NCI-H226 (cell line): ENCODE measurements at regions not wholly inside any gene's neighbourhood (a gene's known extent, or its start where the extent isn't known, plus 50 kb on each side); places are given as distances from the start of the nearest gene placed in this dataset.

ENCODE experiments used
- DNase-seq: peaks from one replicate; pipeline ENCODE4 v3.0.0-alpha.2; 2015

DNA sequence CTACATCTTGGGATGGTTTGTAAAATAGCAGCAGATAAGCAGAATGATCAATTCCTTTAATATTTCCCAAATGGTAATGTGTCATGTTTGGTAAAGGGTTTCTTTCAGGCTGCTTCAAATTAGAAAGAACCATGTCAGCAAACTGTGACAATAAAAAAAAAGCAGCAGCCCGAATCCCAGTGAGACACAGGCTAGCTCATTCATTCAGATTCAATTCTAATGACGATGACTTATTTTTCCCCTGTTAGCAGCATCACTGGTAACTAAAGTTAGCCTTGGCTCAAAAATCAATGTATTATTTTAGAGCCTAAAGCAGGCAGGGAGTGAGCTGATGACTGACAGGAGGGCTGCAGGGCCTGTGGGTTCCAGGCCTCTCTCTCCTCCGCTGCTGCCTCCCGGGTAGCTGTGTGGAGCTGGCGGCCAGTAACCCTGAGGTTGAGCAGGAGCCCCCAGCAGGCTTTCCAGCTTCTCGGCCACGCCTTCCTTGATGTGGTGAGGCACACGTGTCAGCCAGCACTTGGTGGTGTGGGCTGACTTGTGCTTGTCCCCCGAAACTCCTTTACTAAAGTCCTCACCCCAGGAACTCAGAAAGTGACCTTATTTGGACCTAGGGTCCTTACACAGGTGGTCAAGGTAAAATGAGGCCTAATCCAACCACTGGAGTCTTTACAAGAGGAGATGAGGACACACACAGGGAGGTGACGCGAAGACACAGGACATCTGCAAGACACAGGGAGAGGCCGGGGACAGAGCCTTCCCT is 120.5 kb upstream of the HS6ST1 start:
- no peak for DNase-seq

DNA sequence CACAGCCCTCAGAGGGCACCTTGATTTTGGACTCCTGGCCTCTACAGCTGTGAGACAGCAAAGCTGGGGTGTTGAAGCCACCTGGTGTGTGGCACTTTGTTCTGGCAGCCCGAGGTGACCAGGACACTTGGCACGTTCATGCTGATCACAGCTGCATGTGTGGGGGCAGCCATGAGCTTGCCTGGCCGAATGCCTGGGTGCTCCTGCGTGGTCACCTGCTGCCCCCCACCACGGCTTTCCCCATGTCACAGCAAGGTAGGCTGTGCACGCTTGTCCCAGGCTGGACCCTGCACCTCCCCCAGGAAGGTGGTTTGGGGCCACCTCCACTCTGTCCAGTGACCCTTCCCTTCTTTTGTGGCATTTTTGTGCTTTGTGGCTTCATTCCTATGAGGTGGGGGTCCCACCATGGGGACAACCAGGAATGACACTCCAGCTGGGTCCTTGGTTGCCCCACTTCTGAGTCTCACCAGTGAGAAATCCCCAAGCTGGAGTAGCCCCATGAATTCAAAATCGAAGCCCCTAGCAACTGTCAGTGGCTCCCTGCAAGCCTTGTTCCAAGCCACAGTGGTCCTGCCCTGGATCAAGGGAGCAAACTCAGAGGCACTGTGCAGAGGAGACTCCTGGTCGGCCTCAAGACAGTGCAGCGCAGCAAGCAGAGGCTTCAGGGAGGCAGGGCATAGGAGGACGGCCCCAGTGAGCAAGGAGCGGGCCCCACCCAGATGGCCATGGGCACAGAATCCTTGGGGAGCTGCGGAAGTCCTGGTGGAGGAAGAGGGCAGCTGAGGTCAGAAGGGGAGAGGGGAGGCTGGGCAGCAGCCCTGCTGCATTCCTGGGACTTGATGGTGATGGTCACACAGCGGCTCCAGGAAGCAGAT is 121.4 kb upstream of the HS6ST1 start:
- DNase-seq, result no peak

DNA sequence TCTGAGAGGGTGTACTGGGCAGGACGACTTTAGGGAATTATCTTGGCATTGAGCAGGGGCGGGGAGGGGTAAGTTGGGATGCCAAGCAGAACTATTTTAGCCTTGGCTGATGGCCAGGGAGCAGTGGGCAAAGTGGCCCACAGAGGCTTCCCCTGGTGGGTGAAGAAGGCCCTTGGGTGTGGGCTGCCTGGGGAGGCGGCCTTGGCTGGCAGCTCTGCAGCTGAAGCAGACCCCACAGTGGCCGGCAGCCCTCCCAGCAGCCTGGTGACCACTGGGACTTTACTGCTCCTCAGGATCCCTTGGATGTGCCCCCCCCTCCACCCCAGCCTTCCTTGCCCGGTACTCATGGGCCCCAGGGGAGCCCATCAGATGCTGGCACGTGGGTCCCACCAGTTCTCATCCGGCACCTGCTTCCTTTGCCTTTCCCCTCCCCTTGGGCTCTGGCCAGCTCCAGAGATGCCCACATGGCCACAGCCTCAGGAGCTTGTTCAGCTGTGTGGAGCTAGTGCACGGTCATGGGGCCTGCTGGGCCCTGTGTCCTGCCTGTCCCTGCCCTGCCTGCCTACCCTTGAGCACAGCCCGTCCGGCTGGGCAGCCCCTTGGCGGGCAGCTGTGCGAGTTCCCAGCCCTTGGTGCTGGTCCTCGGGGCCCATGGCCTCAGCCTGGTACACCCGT is 122.1 kb upstream of the HS6ST1 start:
- no peak for DNase-seq

DNA sequence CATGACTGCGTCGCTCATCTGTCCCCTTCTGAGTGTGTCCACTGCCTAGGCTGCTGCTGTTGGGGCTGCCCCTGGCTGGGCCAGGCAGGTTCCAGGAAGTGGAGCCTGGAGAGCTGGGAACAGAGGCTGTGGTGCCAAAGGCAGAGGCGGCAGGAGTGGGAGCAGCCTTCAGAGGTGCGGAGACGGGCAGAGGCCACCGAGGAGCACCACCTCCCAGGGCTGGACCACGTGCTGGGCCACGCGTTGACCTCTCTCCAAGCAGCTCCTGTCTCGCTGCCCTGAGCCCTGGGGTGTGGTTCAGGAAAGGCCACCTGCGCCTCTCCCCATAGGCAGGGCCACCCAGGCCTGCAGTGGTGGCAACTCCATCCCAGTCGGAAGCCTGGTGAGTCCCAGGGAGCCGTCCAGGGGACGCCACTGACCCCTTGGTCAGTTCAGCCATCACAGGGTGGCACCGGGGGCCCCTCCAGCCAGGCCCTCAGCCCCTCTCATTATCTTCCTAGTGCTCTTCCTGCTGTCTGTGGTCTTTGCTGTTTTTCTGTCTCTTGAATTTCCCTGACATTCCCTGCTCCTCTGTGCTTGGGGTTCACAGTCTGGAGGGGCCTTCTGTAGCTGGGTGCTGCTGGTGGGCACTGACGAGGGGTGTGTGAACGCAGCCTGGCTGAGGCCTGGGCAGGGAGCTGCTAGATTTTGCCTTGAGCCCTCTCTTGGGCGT is 122.8 kb upstream of the HS6ST1 start:
- DNase-seq, result no peak

DNA sequence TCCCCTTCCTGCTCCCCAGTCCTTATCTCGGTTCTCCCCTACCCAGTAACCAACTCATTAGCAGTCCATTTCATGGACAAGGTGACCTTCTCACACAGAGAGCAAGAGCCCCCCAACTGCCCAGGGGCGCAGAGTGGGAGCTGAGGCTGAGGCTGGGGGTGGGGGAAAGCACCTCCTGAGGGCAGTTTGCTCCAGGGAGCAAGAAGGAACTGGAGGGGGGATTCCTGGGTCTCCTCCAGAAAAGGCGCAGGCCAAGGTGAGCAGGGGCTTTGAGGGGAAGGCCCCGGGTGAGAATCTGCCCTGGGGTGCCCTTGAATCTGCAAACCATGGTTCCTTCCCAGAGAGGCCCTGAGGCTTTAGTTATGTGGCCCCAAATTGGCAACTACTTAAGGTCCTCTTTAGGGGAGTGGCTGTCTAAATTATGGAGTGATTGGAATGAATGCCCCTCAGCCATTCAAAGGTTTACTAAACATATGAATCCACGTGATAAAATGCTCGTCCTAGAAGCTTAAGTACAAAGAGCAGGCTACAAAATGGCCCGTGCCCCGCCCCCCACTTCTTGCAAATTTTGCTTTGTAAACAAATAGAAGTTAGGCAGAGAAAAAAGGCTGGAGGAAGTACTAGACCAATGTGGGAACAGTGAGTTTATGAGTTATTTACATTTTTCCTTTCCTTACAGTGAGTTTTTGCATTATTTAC is 123.5 kb upstream of the HS6ST1 start:
- no peak for DNase-seq

DNA sequence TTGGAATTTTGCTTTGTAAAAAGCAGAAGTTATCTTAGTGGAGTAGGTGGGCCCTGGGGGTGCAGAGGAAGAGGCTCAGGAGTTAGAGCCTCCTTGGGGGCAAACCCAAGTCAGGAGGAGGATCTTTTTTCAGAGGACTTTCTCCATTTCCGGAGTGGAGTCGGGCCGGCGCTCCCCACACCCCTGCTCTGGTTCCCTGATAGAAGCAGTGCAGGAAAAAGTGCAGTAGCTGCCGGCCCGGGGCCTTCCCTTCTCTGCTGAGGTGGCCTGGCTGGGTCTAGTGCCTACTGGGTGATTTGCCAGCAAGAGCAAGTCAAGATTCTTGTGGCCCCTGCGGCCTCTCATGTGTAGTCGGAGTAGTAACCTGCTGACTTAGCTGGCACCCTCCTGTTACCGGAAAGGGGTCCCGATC is 124.2 kb upstream of the HS6ST1 start:
- DNase-seq, result no peak

DNA sequence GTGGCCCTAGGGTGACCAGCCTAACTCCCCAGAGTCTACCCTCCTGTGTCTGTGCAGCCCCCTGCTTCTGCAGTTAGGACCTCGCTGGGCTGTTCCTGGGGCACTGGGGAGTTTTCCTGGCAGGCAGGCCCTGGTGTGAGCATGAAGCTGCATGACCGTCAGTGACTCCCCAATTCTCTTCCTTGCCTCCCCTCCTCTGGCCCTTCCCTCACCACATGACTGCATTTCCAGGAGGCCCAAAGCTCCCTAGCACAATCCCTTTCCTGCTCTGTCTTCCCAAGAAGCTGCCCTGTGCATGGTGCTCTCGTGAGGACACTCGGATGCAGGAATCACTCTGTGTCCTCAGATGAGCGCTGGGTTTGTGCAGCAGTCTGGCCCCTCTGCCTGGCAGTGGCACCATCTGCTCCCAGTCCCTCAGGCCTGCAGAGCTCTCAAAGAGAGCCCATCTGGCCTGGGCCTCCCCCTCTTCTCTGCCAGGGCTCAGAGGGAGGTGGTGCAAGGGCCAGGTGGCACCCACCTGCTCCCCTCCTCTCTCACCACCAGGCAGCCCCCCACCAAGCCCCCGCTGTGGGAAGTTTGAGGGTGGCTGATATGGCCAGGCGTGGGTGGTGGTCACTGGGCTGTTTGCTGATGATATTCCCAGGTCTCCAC is 125.6 kb upstream of the HS6ST1 start:
- no peak for DNase-seq

DNA sequence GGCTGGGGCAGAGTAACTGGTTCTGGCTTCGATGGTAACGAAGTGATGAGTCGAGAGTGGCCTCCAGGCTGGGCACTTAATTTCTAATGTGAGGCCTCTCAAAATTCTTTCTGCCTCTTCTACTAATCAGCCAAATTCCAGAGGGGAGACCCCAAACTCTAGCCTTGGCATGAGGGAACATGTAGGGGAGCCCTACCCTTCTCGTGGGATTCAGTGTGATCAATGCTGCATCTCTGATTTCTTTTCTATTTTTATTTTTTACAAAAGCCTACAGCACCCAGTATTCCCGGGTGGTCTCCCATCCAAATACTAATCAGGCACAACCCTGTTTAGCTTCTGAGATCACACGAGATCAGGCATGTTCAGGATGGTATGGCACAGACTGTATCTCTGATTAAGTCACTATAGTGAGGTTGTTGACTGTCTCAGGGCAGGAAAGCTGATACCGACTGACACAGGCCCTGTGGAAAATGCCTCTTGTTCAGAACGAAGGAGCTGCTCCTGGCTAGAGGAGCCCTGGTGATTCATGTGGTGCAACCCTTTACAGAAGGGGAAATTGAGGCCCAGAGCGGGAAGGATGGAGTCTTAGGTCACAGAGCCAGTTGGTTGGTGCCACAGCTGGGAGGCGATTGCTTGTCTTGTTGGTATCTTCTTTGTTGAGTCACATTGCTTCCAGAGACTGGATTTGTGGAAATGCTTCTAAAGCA is 126.3 kb upstream of the HS6ST1 start:
- no peak for DNase-seq

DNA sequence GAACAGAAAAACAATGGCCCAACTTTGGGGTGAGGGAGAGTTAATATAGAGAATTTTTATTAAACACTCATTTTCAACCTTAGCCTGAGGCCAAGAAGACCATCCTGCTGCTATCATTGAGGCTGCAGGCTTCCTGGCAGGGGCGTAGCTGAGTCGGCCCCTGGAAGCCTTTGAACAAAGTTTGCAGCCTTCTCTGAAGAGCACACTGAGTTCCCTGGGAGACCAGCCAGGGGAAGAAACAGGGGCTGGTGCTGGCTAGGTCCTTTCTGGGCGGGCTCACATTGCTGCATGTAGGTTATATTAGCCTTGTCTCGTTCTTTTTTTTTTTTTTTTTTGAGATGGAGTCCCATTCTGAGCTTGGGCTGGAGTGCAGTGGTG is 126.8 kb upstream of the HS6ST1 start:
- DNase-seq, result no peak

DNA sequence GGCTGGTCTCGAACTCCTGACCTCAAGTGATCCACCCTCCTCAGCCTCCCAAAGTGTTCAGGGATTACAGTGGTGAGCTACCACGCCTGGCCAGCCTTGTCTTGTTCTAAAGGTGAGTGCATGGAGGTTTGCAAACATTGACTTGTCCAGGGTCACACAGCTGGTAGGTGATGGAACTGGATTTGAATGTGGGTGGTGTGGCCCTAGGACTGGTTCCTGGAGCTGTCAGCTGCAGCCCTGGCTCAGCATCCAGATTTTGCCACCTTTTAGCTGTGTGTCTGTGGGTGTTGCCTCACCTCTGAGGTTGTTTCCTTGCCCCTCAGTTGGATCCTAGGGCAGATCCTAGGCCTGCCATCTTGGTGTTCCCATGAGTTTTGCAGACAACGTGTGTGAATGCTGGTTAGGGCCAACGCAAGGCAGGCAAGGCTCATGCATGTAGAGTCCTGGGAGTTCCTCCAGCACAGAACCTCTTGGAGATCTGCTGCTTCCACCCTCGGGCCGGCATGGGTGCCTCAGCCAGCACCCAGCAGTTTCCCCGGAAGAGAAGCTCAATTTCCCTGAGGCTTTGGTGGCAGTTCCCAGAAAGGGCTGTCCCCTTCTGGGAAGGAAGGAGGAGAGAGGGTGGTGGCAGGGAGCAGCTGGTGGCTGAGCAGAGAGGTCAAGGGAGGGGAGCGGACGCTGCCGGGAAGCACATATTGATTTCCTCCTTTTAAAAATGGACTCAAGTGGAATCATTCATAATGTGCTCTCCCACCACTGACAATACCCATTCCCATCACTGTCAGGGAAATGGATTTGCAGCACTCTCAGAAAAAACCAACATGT is 127.6 kb upstream of the HS6ST1 start:
- DNase-seq, result no peak

DNA sequence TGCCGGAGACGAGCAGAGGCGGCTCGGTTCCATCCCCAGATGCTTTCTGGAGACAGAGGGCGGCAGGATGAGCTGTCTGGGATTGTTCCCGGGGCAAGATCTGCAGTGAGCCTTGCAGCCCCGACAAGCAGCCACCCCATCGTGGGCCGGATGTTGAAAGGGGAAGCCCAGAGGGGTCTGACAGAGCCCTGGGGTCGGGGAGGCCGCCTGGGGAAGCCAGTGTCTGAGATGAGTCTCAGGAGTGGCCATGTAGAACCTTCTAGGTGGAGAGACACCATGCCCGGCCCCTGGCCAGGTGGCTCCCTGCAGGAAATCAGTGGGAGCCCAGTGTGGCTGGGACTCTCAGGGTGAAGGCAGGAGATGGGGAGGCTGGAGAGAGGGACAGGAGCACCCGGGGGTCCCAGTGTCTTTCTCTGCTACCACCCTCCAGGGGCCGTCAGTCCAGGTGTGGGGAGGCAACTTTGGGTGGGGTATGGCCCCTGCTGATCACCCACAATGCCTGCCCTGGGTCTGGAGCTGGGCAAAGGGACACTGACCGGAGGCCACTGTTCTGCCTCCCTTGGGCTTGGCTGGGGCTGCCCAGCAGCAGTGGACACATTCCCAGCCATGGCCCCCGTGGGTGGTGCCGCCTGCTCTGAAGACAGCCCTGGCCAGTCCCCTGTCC is 128.3 kb upstream of the HS6ST1 start:
- DNase-seq, result no peak

DNA sequence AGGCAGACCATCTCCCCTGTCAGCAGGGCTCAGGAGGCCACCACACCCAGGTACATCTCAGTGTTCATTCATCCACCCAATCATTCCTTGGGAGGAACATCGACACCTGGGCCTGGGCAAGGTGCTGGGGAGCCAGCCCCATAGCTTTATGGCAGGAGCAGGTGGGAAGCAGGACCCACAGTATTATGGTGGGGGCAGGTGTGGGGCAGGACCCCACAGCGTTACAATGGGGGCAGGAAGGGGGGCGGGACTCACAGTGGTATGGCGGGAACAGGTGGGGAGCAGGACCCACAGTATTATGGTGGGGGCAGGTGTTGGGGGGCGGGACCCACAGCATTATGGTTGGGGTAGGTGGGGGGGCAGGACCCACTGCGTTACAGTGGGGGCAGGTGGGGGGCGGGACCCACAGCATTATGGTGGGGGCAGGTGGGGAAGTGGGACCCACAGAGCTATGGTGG is 128.9 kb upstream of the HS6ST1 start:
- no peak for DNase-seq

DNA sequence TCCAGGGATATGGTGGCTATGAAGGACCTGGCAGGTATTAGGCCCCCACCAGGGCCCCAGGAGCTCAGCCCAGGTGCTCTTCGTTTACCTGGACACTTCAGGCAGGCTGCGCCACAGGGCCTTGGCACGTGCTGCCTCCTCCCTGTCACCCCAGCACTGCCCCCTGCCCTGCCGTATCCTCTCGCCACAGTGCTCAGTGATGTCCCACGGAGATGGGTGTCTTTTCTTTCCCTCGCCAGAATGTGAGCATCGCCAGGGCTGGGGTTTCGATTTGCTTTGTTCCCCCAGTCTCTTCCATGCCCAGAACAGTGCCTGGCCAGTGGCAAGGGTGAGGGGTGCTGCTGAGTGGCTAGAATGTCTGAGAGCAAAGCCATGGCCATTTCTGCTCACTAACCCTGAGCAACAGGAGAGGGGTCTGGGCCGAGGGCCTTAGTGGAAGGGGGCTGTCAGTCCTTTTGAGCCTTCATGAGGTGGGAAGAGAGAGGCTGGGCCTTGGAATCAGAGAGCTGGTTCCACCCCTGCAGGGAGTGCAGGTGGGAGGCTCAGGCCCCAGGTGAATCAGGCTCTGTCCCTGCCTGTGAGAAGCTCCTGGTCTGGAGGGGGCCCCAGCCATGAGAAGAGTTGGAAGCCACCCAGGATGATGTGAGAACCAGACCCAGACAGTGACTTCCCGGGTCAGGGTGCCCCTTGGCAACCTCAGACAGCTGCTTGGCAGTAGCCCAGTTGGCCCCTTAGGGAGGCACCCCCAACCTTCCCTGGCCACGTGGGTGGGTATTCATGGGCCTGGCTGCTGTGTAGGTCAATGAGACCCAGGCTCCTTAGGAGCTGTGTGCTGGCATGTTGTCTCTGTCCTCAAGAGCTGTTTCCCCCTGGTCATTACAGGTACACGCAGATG is 129.9 kb upstream of the HS6ST1 start:
- no peak for DNase-seq

DNA sequence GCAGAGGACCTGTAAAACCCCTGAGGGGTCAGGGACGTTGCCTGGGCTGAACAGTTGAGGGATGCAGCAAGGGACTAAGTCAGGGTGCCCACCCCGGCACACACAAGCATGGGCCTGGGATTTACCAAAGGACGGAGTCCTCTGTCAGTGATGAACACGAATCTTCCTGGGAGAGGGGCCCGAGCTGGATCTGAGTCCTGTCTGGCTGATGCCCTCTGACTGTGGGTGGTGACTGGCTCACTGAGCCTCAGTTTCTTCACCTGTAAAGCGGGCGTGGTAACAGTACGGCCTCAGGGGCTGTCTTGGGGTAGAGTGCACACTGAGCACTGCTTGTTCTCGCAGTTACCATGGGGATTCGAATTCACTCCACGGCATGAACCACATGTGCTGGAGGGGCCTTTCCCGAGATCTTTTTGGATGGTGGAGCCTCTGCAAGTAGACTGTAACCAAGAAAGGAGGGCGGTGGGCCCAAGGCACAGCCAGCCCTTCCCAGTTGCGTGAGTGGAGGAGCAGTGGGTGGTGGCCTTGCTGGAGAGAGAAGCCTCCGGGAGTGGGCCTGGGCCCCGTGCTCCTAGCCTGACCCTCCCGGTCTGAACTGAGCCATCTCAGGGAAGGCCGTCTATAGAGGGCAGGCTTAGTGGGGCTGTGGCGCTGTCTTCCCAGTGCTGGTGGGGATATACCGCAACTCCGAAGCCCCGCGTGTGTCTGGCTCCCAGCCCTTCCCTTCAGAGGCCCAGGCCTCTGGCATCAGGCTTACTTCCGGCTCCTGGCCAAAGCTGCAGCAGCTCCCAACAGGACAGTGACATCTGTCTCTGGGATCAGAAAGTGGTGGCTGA is 130.8 kb upstream of the HS6ST1 start:
- no peak for DNase-seq

DNA sequence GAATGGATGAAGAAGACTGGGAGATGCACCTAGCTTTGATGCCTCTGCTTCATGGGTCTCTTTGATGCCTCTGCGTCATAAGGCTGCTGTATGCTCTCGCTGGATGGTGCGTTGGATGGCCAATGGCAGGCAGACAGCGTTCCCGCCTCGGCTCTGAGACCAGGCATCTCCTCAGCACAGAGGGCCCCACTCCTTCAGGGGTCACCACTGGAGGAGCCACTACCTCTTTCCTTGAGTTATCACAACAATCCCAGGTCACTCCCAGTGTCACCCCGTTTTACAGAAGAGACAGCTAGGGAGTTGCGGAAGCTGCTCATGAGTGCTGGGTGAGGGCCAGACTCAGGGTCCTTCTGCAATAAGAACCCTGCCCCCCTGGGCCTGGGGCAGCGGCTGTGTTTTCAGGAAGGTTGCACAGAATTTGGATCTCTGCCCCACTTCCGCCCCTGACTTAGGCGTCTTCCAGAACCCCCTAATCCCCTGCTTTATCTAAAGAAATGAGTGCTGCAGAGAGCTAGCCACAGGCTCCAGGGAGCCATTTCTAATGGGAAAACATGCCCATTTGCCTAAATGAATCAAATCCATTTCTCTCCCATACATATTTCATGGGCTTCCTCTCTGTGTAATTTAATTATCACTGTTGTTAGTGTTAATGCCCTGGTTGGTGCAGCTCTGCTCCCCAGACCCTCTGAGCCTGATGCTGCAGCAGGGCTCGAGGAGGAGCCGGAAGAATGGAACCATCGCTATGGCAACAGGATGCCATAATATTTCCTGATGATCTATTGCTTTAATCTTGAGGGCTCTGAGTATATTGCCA is 131.8 kb upstream of the HS6ST1 start:
- DNase-seq, result no peak
